ENCODE measurements at regions not wholly inside any gene's neighbourhood (a gene's known extent, or its start where the extent isn't known, plus 50 kb on each side); places are given as distances from the start of the nearest gene placed in this dataset.

DNA sequence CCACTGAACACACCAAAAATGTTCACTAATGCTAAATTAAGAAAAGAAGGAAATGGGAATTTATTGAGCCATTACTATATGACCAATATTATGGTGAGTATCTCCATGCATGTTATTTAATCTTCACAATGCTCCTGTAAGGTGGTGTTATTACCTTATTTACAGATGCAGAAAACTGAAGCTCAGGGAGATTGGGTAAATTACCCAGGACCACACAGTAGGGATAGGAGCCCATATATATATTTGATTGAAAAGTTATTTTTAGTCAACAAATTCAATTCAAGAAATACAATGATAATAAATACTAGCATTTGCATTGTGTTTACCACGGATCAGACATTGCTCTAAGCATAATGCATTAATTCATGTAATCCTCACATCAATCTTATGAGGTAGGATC lies 202.2 kb upstream of the FBXO11 start:
- Histone ChIP-seq H3K4me3 (no peak overlapping the region), H3K27ac (no peak overlapping the region), H3K36me3 (no peaks in the 10 kb centered on the region), H3K27me3 (no peaks in the 10 kb centered on the region), H3K9me3 (no peaks in the 10 kb centered on the region), H3K4me1 (peaks cover 0 to 46% (median 20%) of the 10 kb centered on the region in 9 donors)
- intact Hi-C loops (cut with DNase I): loop anchor here in 9 of 10 donors (5.0 to 10.0 kb wide), 12 partner anchors 201 to 674 kb away; partner anchors contain the start of genes FBXO11 (in 6 of the 9) and MSH6 (in 3 of the 9)
- DNase-seq (no peak), ATAC-seq (no peak)
- TF ChIP-seq, protein P1, sequence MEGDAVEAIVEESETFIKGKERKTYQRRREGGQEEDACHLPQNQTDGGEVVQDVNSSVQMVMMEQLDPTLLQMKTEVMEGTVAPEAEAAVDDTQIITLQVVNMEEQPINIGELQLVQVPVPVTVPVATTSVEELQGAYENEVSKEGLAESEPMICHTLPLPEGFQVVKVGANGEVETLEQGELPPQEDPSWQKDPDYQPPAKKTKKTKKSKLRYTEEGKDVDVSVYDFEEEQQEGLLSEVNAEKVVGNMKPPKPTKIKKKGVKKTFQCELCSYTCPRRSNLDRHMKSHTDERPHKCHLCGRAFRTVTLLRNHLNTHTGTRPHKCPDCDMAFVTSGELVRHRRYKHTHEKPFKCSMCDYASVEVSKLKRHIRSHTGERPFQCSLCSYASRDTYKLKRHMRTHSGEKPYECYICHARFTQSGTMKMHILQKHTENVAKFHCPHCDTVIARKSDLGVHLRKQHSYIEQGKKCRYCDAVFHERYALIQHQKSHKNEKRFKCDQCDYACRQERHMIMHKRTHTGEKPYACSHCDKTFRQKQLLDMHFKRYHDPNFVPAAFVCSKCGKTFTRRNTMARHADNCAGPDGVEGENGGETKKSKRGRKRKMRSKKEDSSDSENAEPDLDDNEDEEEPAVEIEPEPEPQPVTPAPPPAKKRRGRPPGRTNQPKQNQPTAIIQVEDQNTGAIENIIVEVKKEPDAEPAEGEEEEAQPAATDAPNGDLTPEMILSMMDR (IDR thresholded peaks at IDR 0.05): no peak
- WGBS, 2 donors: 82 to 86% methylated on average over 1 of the region's 1 CpG

GRCh38 chr2:48109491-48110204 lies 203.3 kb upstream of the FBXO11 start:
- H3K36me3 ChIP-seq: no peaks in the 10 kb centered on the region
- no peak overlapping the region for H3K27ac ChIP-seq
- ATAC-seq (no peak), DNase-seq (no peak)
- H3K9me3 ChIP-seq: no peaks in the 10 kb centered on the region
- TF ChIP-seq, protein P1 (IDR thresholded peaks at IDR 0.05): no peak
- intact Hi-C loops (cut with DNase I): loop anchor here in 9 of 10 donors (5.0 to 10.0 kb wide), 12 partner anchors 202 to 675 kb away; partner anchors contain the start of genes FBXO11 (in 6 of the 9) and MSH6 (in 3 of the 9)
- WGBS, 2 donors: 91% methylated on average over 4 of the region's 4 CpGs
- peaks cover 0 to 58% (median 20%) of the 10 kb centered on the region in 9 donors for H3K4me1 ChIP-seq
- no peaks in the 10 kb centered on the region for H3K27me3 ChIP-seq
- H3K4me3 ChIP-seq: no peak overlapping the region

DNA sequence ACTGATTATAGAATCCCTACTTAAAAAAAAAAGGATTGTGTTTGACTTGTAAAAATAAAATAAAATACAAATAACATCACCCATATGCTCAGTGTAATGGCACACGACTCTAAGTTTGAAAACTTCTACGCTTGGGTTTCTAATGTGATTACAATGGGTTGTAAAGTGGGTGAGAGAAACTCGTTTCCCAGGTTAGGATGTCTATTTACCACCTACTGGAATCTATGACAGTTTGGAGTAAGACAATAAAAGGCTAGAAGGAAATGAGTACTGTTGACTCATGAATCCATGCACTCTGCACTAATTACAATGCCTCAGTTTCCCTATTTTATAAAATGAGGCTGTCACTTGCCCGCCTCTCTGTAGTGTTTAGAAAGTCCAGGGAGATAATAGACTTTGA lies 204.0 kb upstream of the FOXN2 start:
- no peak for ATAC-seq
- intact Hi-C loops (cut with DNase I): no loop called here
- H3K4me1 ChIP-seq: peaks cover 0 to 60% (median 20%) of the 10 kb centered on the region in 9 donors
- peak overlapping the region in 7 of 10 donors; percentile 86 to 95 (median 90) for H3K27ac ChIP-seq
- no peaks in the 10 kb centered on the region for H3K27me3 ChIP-seq
- no peaks in the 10 kb centered on the region for H3K36me3 ChIP-seq
- H3K9me3 ChIP-seq: no peaks in the 10 kb centered on the region
- no peak for DNase-seq
- TF ChIP-seq, protein P1 (IDR thresholded peaks at IDR 0.05): no peak
- WGBS, 2 donors: 75 to 84% methylated on average over 4 of the region's 4 CpGs
- no peak overlapping the region for H3K4me3 ChIP-seq

DNA sequence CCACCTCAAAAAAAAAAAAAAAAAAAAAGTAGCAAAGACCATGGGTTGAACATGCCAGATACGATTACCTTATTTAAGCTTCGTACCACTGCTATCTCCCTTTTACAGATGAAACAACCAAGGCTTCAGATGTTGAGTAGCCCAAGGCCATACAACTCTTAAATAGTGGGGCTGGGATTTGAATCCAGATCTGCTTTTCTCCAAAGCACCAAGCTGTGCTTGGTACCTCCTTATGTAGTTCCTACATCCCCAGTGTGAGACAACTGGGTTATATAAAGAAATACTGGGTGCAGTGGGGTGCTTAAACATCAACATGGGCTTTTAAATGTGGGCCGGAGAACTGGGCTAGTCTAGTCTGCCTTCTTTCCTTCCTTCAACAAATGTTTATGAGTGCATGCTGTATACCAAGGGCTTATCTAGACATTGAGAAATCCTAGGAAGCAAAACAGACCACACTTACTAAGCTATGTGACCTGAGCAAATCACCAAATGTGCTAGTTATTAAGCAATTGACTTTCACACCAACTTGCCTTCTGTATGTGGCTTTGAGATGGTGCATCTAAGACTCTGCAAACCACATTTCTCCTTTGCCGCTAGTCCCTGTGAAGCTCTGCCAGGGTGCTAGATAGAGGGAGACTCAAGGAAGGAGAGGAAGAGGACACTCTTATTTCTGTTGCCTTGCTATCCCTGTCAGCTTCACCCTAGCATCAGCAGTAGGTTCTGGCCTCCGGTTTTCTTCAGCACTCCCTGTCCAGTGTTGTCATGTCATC lies 201.4 kb upstream of the FOXN2 start:
- 81 to 86% methylated on average over 5 of the region's 5 CpGs for WGBS, 2 donors
- intact Hi-C loops (cut with DNase I): no loop called here
- ATAC-seq: no peak

More for the DNA sequence above, 201.4 kb upstream of the FOXN2 start:
- H3K27ac ChIP-seq: peak overlapping the region in 2 of 10 donors; percentile 89 to 91
- no peaks in the 10 kb centered on the region for H3K9me3 ChIP-seq
- peaks cover 0 to 38% (median 7%) of the 10 kb centered on the region in 9 donors for H3K4me1 ChIP-seq
- H3K27me3 ChIP-seq: no peaks in the 10 kb centered on the region
- H3K36me3 ChIP-seq: no peaks in the 10 kb centered on the region
- no peak overlapping the region for H3K4me3 ChIP-seq
- TF ChIP-seq, protein P1 (IDR thresholded peaks at IDR 0.05): no peak
- no peak for DNase-seq

Data from heart right ventricle (tissue), 16 donors.